HG03432 (cell line): ENCODE measurements at regions not wholly inside any gene's neighbourhood (a gene's known extent, or its start where the extent isn't known, plus 50 kb on each side); places are given as distances from the start of the nearest gene placed in this dataset.
"Not testable (repeated sequence)": the region's sequence is repeated elsewhere in the genome, so short reads cannot be mapped to it uniquely, and the experiment has no call there.

Experiments
- ATAC-seq: cut with Tn5 transposase; IDR thresholded peaks from one replicate; pipeline ENCODE4 v1.9.1; 2021; ENCODE audit warnings: mild to moderate bottlenecking, moderate library complexity; ENCODE audit not compliant: unreplicated experiment

DNA sequence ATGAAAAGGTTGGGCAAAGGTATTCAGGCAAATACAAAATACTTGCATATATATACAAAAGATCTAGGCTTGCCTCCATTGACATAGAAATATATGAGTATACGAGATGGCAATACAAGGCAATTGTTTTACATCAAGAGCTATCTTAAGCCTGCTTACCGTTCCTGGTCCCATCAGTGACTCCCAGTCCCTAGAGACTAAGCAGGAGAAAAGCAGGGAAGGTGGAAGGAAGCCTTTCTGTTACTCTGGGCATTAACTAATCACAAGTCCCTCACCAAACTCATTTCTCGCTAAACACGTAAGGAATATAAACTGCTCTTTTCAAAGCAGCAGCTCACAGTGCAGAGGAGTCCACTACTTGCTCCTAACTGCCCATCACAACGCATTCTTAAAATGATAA is 125.2 kb downstream of the ZNF608 start:
- ATAC-seq = no peak

DNA sequence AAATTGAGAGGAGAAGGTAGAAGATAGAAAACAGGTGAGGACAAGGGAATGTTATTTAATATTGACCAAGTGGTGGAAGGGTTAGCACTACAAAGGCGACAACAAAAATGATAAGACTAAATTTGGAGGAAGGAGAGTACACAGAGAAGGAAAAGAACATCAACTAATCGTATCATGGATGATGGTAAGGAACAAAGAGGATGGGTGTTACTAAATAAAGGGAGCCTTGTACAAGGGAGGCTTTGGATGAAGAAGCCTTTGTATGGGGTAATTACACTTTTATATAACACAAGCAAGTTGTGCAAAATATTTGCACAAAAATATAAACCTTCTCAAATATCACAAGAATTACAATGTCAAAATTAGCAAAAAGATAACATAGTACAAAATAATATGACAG is 125.7 kb downstream of the ZNF608 start:
- ATAC-seq = no peak

DNA sequence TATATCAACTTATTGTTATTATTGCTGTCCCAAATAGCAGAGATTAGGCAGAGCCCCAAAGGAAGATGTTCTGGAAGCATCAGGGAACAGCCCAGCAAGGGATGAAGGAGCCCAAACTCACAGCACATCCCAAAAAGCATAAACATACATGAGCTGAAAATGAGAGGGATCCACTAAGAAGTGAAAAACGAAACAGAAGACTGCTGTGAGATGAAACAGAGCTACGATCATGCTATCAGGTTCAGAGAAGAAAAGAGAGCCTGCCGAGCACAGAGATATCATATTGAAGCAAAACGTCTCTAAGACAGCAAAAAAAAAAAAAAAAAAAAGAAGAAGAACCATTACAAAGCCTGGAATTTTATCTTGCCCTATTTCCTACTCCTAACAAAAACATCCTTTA is 127.3 kb downstream of the ZNF608 start:
- no peak for ATAC-seq

DNA sequence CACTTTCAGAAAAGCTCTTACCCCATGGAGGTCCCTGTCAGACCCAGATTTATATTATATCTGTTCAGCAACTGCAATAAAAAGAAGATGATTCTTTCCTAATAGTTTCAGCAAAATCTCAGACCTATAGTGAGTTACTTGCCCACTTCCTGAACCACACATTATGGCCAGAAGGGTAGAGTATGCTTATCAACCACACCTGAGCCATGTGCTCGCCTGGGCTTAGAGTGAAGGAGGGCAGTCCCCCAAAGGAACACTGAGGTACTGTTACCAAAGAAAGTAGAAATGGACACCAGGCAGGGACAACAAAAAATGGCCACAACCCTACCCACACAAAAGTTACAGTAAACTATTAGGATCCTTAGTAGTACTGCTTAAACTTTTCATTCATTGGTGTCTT is 128.7 kb downstream of the ZNF608 start:
- ATAC-seq = no peak

GRCh38 chr5:124614836-124615385 is 131.5 kb downstream of the ZNF608 start:
- ATAC-seq = no peak

- no peak for ATAC-seq
These were observed 132.3 kb downstream of the ZNF608 start for GRCh38 chr5:124614105-124614504.

DNA sequence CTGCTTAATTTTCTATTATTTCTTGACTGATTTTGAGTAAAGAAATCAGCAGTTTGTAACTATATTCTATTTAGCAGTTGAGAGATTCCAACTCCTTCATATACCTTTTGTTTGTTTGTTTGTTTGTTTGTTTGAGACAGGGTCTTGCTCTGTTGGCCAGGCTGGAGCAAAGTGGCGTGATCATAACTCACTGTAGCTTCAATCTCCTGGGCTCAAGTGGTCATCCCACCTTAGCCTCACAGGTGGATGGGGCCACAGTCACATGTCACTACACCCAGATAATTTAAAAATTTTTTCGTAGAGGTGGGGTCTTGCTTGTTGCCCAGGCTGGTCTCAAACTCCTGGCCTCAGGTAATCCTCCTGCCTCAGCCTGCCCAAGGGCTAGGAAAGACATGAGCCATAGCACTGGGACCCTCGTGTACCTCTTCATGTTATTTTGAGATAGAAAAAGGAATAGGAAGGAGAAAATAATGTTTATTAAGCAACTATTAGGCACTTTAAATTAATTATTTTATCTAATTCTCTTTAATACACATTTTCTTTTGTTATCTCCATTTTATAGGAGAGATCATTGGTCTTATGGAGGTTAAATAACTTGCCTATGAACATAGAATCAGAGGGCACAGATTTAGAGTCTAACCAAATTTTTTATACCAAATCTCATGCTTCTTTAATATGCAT is 133.0 kb downstream of the ZNF608 start:
- ATAC-seq = no peak

DNA sequence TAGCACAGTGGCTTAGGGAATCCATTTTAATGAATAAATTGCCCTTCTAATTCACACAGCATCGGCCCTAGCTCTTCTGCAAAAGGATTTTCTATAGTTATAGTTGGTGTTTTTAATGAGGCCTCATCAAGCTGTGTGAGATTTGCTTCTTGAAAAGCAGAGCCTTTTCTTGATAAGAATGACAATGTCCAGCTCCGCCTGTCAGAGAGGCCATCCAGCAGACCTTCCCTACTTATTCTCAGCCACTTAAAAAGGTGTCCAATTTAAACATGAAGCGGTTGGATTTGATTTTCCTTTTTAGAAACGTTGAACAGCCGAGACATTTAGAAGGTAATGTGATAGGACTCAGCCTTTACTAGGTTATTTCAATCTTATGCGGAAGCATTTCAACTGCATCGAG is 134.4 kb downstream of the ZNF608 start:
- ATAC-seq = no peak

DNA sequence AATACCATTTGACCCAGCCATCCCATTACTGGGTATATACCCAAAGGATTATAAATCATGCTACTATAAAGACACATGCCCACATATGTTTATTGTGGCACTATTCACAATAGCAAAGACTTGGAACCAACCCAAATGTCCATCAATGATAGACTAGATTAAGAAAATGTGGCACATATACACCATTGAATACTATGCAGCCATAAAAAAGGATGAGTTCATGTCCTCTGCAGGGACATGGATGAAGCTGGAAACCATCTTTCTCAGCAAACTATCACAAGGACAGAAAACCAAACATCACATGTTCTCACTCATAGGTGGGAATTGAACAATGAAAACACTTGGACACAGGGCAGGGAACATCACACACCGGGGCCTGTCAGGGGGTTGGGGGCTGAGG is 135.2 kb downstream of the ZNF608 start:
- ATAC-seq = not testable (repeated sequence)

GRCh38 chr5:124609685-124610084 is 136.8 kb downstream of the ZNF608 start:
- not testable (repeated sequence) for ATAC-seq

DNA sequence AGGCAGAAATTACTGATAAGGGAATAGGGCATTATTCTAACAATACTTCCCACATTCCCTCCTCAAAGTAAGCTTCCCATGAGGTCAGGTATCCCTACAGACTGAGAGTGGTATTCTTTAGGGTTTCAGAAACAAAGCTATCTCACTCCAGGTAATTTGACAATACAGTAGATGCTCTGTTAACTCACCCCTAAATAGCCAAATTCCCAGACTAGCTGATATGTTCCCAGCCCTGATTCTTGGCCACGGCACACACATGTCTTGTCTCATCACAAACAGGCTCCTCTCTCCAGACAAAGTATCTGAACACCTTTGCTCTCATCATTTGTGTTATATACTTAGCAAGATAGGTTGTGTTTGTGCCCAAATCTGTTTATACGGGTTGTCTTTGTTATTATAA is 139.9 kb downstream of the ZNF608 start:
- ATAC-seq = no peak

DNA sequence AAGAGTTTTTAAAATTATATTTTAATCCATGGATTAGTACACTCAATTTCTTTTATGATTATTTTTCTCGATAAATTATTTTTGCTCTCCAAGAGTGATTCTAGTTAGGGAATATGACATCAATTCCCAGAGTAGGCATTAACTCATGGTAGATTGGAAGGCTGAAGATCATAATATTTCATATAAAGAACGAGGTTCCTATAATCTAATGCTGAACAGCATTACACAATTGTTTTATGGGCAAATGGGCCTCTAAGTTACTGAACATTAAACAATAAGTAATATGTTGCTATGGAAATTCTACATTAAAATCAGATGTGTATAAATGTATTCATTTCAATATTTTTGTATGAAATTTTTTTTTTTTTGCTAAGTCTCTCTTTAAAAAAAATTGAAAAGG is 140.3 kb downstream of the ZNF608 start:
- no peak for ATAC-seq

GRCh38 chr5:124605541-124605940 is 140.9 kb downstream of the ZNF608 start:
- ATAC-seq = no peak

DNA sequence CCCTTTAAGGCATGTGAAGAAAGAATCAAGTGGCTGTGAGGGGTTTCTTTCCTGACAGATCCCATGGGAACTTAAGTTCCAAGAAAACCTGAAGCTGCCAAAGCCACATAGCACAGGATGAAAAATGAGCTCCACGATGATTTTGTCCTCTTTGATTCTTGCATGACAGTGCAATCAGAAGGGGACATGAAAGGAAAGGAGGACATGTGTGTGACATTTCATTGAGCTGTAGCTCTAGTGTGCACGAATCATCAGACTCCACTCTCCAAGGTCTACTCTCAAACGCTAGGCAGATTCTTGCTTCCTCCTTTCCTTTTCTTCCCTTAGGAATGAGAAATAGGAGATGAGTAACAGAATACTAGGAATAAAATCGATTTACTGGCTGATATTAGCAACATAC is 142.0 kb downstream of the ZNF608 start:
- ATAC-seq = no peak

- no peak for ATAC-seq
These were observed 143.4 kb downstream of the ZNF608 start for GRCh38 chr5:124602925-124603650.

GRCh38 chr5:124599028-124599973 is 147.1 kb downstream of the ZNF608 start:
- ATAC-seq = peak; percentile 92

GRCh38 chr5:124596595-124597421 is 149.6 kb downstream of the ZNF608 start:
- peak; percentile 44 for ATAC-seq

- no peak for ATAC-seq
These were observed 152.5 kb downstream of the ZNF608 start for GRCh38 chr5:124593952-124594351.

DNA sequence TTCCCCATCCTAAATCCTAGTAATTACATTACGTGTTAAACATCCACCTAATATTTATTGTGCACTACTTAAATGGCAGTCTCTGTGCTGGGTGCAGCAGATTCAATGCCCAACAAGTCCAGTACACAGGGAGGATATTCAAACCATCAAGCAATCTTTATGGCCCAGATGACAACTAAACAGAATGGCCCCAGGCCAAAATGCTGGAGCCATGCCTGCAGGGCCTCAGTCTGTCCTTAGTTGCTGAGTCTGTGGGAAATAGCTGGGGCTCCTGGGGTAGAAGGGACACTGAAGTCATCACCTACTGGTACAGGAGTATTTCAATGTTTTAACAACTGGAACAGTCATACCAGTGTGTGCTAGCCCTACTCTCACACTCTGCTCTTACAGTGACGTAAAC is 153.5 kb downstream of the ZNF608 start:
- ATAC-seq = no peak

DNA sequence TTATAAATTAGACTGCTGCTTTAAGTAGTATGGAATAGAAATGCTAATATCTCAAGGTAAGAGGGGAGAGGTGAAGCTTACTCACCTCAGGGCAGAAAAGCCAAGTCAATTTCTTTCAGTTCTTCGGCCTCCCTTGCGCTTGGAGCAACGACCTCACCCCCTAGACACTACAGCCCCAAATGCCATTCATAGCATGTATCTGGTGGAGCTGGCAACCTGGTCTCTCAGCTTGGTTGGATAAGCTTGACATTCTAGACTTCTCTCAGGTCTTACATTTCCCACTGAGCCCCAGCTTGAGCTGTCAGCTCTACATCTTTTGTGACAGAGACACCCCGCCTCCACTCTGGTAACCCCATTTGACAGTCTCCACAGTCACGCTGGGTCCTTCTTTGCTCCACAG is 154.9 kb downstream of the ZNF608 start:
- no peak for ATAC-seq
